ENCODE measurements at regions not wholly inside any gene's neighbourhood (a gene's known extent, or its start where the extent isn't known, plus 50 kb on each side); places are given as distances from the start of the nearest gene placed in this dataset.
"Not testable (repeated sequence)": the region's sequence is repeated elsewhere in the genome, so short reads cannot be mapped to it uniquely, and the experiment has no call there.

DNA sequence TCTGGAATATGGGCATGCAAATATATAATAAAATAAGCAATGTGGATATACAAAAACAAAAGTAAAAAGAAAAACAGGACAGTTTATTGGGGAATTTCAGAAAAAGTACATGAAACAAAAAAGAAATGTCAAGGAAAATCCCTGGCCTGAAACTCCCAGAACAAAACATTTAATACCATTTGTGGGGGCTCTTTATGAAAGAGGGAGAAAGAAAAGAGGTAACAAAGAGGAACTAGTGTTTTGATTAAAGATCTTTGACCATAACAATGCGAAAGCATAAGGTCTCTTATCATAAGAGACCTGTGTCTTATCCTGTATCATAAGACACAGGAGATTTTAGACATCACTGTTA lies 88.6 kb upstream of the ARID1B start:
- no peak for DNase-seq

DNA sequence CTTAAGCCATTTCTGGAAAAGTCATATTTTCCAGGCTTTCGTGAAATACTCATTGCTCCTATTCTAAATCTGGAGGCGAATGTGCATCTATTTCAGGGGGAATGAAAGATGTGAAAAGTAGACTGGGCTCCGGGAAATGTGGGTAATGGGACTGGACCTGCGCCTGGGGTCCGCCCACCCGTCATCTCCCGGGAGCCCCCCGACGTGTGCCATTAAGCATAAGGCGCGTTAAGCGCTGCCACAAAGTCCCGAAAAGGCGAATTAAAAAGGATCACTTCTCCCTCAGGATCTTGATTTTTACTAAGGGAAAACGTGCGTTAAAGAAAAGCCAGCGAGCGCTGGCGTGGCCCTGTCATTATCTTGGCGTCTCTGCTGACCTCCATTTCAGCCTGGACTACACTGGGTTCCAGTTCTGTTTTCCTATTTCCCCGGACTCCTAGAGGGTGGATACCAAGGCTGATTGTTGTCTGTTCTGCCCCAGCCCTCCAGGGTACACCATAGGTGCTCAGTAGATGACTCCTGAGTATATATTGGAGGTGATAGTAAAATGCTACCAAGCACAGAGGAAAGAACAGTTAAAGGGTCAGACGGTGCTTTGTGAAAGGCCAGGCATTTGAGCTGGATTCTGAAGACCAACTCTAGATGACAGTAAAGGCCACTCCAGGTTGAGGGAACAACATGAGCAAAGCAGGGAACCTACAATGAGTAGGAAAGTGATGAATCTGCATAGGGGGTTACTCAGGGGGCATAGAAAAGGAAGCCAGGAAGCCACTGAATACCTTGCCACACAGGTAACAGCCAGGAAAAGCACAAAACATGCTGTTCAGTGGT lies 89.2 kb upstream of the ARID1B start:
- peak; percentile 26 for DNase-seq

DNA sequence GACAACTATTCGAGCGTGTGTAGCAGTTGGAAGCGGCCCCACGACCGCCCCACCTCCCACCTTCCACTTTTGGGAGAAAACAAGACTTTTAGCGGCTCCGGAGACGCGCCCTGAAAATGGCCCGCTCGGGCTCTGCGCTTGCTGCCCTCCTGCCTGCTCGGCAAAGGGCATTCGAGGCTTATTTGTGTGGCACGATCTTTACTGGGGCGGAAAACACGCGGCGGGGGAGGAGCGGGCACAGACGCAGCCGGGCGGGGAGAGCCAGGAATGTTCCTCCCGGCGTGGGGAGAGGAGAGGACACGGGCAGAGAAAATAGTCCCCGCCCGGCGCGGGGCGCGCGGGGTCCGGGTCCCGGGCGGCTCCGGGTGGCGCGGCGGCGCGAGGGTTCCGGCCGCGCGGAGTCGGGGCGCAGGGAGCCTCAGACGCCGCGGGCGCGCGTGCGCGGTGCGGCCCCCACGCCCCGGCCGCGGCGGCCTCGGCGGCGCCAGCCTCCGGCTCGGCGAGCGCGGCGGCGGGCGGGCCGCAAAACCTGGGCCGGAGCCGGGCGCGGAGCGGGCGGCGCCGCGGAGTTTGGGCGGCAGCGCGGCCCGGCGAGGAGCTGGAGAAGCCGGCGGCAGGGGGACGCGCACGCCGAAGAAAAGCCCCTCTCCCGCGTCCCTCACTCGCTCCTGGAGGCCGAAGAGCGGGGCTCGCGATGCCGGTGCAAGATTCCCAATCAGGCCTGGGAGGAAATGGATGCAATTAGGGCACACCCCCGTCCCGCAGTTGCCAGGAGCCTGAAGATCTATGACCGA lies 90.0 kb upstream of the ARID1B start:
- DNase-seq: peak; percentile 89

DNA sequence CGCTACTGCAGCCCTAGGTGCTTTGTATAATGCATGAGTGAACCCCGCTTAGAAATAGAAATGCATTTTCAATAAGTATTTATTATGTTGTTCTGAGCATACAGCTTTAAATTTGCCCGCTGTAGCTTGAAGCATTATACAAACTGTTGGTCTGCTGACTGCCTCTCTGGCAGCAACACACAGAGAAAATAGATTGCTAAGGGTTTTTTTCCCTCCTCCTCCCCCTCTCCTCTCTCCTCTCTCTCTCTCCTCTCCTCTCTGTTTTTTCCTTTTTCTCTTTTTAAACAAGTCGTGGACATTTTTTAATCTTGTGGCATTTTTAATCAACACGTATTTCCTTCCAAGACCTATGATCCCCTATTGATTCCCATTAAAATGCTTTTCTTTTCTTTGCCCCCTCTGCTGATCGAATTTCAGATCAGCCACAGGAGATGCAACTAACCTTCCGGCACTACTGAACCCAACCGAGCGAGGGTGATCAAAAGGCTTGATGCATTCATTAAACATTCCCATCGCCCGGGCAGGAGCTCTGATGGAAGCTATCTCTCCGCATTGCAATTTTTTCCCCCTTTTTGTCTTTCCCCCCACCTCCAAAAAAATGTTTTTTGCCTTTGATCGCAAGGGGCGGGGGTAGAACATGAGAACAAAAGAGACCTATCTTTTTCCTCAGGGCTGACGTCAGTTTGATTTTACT lies 90.7 kb upstream of the ARID1B start:
- DNase-seq: no peak

DNA sequence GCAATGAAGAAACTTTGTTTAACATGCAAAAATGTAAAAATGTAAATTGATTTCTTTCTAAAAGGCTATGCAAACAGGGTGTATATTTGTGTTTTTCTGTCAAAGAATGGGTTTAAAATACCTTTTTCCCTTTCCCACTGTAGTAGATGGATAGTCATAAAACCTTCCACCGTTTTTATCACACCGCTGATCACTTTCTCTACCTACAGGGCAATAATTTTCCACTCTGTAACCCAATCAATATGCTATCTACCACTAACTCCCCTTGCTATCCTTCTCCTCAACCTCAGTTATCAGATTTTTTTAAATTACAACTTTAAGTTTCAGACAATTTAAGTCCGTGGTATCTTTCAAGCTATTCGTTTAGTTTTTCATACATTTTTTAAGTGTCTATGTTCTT lies 91.4 kb upstream of the ARID1B start:
- DNase-seq: no peak

DNA sequence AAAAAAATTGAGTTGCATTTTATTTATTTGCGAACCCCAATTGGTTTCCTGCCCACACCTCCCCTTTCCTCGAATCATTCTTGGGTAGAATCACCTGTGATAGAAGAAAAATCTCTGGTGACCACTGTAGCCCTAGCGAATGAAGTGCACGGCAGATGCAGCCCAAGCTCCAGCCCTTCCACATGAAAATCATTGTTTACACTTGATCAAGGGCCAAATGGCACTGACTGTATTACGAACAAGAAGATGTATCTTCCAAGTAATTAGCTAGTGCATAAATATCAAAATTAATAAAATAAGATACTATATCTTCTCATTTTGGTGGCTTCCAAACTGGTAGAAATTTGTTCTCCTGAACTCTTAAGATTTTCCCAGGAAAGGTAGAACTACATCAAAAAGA lies 93.4 kb upstream of the ARID1B start:
- no peak for DNase-seq

DNA sequence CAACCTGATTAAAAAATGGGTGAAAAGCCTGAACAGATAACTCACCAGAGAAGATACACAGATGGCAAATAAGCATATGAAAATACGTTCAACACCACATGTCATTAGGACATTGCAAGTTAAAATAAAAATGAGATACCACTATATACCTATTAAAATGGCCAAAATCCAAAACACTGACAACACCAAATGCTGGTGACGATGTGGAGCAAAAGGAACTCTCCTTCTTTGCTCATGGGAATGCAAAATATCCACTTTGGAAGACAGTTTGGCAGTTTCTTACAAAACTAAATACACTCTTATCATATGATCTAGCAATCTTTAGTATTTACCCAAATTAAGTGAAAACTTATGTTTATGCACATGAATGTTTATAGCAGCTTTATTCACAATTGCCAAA lies 100.5 kb upstream of the ARID1B start:
- no peak for DNase-seq

DNA sequence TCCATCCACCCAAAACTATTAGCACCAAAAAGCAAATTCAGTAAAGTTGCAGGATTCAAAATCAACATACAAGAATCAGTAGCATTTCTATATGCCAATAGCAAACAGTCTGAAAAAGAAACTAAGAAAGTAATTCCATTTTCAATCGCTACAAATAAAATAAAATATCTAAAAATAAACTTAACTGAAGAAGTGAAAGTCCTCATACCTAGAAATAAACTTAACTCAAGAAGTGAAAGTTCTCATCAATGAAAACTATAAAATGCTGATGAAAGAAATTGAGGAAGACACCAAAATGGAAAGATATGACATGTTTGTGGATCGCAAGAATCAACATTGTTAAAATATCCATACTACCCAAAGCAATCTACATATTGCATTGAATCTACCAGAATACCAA lies 103.0 kb upstream of the ARID1B start:
- DNase-seq: no peak

DNA sequence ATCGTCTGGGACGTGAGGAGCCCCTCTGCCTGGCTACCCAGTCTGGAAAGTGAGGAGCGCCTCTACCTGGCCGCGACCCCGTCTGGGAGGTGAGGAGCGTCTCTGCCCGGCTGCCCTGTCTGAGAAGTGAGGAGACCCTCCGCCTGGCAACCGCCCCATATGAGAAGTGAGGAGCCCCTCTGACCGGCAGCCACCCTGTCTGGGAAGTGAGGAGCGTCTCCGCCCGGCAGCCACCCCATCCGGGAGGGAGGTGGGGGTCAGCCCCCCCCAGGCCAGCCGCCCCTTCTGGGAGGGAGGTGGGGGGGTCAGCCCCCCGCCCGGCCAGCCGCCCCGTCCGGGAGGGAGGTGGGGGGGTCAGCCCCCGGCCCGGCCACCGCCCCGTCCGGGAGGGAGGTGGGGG lies 107.1 kb upstream of the ARID1B start:
- DNase-seq: not testable (repeated sequence)

DNA sequence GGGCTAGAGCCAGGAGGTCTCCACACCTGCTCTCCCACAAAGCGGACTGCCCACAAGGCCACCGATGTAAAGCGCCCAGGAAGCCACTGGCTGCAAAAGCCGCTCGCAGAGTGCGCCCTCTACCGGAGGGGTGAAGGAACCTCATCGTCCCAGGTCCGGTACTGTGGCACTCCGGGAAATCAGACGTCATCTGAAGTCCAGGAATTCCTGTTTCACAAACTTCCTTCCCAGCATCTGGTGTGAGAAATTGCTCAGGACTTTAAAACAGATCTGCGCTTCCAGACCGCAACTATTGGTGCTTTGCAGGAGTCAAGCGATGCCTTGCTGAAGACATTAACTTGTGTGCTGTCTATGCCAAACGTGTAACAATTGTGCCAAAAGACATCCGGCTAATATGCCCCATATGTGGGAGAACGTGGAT lies 115.1 kb upstream of the ARID1B start:
- DNase-seq: peak; percentile 92

DNA sequence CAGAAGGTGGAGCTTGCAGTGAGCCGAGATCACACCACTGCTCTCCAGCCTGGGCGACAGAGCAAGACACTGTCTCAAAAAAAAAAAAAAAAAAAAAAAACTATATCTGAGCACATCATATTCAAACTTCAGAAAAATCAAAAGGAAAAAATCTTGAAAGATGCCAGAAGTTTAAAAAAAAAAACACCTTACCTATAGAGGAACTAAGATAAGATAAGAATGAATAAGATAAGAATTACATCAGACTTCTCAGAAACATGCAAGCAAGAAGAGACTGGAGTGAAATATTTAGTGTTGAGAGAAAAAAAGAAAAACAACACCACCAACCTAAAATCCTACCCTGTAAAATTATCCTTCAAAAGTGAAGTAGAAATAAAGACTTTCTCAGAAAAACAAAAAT lies 116.8 kb upstream of the ARID1B start:
- no peak for DNase-seq

DNA sequence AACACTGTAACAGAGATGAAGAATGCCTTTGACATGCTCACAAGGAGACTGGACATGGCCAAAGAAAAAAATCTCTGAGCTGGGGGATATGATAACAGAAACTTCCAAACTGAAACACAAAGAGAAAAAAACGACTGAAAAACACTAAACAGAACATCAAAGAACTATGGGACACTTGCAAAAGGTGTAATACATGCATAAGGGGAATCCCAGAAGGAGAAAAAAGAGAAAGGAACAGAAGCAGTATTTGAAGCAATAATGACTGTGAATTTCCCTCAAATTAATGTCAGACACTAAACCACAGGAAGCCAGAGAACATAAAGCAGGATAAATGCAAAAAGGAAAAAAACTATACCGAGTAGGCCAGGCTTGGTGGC lies 117.4 kb upstream of the ARID1B start:
- DNase-seq: no peak

DNA sequence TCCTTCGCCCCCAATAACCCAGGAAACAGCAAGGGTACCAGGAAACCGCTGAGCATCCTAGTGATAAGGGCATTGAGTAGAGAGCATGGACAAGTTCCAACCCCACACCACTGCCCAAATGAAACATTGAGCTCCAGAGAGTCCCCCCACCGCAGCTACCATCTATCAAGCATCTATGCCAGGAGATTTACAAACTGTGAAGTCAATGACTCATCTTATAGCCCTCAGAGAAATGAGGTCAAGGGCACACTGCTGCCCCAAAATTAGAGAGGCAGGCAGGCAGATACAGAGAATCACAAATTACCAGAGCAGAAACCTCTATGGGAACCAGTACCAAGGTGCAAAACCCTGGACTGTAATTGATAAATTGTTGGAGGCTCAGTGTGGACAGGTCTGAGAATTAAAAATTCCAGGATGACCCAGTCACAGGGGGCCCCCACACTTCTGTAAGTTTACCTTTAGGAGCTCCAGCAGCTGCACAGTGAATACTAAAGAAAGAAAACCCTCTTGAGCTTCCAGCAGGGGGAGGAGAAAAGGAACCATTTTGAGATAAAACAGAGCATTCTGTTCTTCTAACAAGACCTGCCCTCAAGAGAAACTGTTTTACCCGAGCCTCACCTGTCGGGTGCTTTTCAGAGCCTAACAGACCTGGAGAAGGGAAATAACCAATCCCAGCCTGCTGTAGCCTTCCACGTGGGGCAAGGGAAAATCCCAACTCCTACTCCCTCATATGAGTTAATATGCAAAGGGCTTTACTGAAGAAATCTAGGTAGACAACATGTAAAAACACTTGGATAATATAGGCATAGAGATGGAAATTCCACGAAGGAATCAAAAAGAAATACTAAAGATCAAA lies 118.0 kb upstream of the ARID1B start:
- DNase-seq: no peak

DNA sequence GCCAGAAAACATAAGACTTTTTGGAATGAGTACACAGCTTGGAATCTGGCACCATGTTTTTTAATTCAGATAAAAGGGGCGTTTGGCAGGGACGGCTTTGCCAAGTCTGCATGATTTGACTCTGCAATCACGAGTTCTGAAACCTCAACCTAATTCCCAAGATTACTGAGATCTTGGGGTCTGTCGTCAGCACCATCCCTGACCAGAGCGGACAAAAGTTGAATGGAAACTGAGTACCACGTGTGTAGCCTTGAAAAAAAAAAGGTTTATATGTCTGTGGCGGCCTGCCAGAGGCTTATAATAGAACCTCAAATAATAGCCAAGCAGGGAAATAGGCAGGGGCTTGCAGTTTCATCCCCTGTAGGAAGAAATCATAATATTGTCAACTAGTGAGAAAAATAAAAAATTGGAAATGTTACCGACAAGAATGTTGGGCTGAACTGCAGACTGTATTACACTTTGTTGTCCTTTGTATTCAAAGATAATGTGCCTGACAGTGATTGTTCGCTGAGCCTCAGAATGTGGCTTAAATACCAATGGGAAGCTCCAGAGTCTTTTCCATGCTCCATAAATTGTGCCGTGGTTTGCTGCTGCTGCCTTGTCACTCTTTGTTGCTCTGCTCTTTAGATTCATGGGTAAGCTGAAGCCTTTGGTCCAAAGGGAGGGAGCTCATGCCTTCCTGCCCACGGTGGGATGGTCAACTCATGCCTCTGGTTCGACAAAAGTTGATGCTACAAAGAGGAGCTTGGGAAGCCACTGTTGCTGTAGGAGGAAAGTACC lies 118.8 kb upstream of the ARID1B start:
- DNase-seq: peak; percentile 87

DNA sequence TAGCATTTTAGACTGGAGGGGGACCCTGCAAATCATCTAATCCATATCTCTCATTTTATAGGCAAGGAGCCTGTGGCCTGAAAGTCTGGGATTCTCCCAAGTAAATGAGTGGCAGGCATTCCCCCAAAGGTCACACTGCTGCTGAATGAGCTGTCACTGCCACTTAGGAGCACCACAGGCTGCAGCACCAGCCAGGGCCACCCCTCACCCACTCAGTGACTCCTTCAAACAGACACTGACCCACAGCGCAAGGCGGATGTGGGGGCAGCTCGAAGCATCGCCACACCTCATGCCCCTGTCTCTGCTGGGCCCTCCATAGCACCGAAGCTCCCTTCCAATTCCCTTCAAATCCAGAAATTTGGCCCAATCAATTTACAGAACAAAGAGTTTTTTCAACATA lies 119.9 kb upstream of the ARID1B start:
- no peak for DNase-seq

DNA sequence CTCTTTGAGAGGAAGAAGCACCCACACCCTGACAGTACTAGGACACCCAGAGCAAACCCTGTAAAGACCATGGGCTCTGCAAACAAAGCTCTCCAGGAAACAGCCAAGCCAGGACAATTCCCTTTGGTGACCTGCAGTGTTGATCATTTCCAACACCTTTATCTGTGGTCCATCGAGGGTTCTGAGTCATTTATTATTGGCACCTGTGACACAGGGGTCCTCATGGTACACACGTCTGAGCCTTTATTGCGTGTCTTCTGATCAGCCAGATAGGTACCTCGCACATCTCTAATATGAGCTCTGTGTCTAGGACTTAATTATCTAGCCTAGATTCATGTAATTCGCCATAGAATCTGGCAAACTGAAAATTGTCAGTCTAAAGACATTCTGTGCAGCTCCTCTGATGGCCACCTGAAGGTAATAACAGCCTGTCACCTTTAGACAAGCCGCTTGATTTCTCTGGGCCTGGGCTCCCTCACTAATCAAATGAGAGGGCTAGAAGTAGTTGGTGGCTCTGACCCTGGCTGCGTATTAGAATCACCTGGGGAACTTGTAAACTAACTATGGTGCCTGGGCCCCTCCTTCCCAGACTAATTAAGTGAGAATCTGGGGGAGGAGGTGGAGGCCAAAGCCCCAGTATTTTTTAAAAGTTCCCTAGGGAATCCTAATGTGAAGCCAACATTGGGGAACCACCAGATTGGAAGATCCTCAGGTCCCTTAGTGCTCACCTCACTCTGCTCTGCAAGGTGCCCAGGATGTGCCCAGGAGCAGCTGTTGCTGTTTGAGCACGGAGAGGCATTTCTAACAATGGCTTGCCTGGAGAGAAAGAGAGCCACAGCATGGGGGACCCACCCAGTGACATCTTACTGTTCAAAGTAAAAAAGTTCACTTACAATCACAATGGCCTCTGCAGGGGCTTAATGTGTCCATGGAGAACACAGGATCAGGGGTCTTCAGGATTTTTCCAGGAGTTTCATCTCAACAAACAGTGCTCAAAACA lies 122.0 kb upstream of the ARID1B start:
- DNase-seq: no peak

DNA sequence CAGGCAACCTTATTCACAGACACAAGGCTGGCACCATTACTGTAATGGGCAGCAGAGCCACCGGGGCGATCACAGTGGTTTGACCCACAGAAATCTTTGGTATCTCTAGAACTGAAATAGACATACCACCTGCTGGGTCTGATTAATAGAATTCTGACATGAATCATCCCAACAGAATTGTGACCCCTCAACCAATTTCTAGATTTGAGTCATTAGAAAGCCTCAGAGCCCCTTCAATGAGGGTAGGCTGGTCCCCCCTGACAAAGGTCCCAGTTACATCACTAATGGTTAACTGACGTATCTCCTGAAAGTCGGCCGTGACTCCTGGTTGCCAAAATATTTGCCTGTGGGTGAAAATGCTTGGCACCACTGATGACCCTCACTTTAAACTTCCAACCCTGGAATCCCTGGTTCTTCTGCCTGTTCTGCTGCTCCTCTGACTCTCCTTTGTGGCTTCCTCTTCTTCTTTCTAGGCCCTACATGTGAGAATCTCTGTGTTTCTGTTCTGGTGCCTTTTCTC lies 124.9 kb upstream of the ARID1B start:
- DNase-seq: no peak

DNA sequence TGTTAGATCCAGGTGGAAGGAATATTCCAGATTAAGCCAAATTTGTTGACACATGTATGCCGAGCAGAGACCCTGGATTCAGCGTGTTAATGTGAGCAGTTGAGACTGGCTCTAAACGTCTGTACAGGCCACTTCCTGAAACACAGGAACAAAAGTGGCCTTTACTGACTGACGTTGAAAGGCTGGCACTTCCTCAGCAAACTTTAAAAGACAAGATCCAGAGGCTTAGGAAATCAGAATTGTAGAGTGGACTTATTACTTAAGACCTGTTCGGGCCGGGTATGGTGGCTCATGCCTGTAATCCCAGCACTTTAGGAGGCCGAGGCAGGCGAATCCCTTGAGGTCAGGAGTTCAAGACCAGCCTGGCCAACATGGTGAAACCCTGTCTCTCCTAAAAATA lies 125.7 kb upstream of the ARID1B start:
- DNase-seq: no peak

DNA sequence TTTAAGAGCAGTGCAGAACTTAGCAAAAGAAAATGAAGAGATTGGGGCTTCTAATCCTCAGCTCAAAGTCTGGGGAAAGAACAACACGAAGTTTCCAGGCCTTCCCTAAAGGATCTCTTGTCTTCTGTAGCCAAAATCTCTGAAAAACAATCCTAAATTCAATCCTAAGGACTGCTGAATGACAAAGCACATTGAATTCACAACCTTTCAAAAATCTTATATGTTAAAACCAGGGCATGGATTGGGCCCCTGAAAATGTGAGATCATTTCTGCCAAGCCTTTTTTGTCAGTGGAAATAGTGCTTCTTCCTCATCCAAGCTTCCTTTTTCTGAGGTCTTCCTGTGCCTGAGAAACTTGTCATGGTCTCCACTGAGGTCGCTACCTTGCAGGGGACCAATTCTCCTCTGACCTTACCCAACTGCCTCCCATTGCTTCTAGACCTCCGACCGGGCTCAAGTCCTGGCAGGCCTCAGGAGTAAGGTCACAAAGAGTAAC lies 126.2 kb upstream of the ARID1B start:
- DNase-seq: no peak

DNA sequence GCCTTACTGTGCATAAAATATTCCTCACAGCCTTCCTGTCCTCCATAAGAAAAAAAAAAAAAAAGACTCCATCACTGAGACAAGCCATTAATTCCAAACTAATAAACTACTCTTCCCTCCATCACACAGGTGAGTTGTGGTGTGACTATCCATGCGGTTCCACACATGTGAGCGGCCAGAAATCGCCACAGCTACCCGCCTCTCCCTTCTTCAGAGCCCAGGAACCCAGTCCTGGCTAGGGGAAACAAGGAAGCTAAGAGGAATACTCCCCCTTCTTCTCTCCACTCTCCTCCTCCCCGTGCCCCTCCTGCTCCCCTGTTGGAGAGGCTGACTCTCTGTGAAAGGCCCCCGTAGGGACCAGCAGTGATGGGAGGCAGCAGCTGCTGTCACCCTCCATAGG lies 128.6 kb upstream of the ARID1B start:
- DNase-seq: no peak
